SK-N-SH (cell line): ENCODE measurements at regions not wholly inside any gene's neighbourhood (a gene's known extent, or its start where the extent isn't known, plus 50 kb on each side); places are given as distances from the start of the nearest gene placed in this dataset.

ENCODE experiments used
- CHD2 ChIP-seq: fragments of 150-350 bp; IDR thresholded peaks from 2 replicates; pipeline ENCODE4 v1.6.1; 2018; ENCODE audit warnings: low read length; ENCODE audit not compliant: partially characterized antibody
- ELF1 ChIP-seq: IDR thresholded peaks from 2 replicates; pipeline ENCODE4 v1.4.0; 2012
- FOSL2 ChIP-seq: IDR thresholded peaks from 2 replicates; pipeline ENCODE4 v1.4.0; 2012; ENCODE audit warnings: low read depth, mild to moderate bottlenecking, moderate library complexity, borderline replicate concordance
- FOXJ3 ChIP-seq: sonication (generic); formaldehyde crosslinking; IDR thresholded peaks from 2 replicates; pipeline ENCODE4 v1.5.1; 2020; ENCODE audit warnings: mild to moderate bottlenecking, missing genetic modification reagents
- FOXM1 ChIP-seq: IDR thresholded peaks from 2 replicates; pipeline ENCODE4 v1.4.0; 2012; ENCODE audit warnings: low read depth, mild to moderate bottlenecking
- GABPA ChIP-seq: IDR thresholded peaks from 2 replicates; pipeline ENCODE4 v1.4.0; 2012; ENCODE audit warnings: low read depth, mild to moderate bottlenecking
- GATA2 ChIP-seq: sonication (generic); formaldehyde crosslinking; IDR thresholded peaks from 2 replicates; pipeline ENCODE4 v1.5.0; 2020; ENCODE audit warnings: mild to moderate bottlenecking, missing genetic modification reagents
- MAX ChIP-seq: IDR thresholded peaks from 2 replicates; pipeline ENCODE4 v1.4.0; 2012; ENCODE audit warnings: low read depth
- MEF2A ChIP-seq: IDR thresholded peaks from 2 replicates; pipeline ENCODE4 v1.4.0; 2012; ENCODE audit warnings: low read depth, borderline replicate concordance
- MXI1 ChIP-seq: IDR thresholded peaks from 2 replicates; pipeline ENCODE4 v1.6.1; 2012; ENCODE audit warnings: mild to moderate bottlenecking, low read depth, low read length, improper control_type of control experiment
- NFIC ChIP-seq: IDR thresholded peaks from 2 replicates; pipeline ENCODE4 v1.4.0; 2012; ENCODE audit warnings: borderline replicate concordance
- POLR2AphosphoS5 ChIP-seq: IDR thresholded peaks from 2 replicates; pipeline ENCODE4 v1.6.1; 2012; ENCODE audit warnings: low read depth, low read length
- RCOR1 ChIP-seq: fragments of 150-350 bp; IDR thresholded peaks from 2 replicates; pipeline ENCODE4 v1.6.1; 2017; ENCODE audit warnings: antibody characterized with exemption, low read length
- RXRA ChIP-seq: IDR thresholded peaks from 2 replicates; pipeline ENCODE4 v1.4.0; 2012; ENCODE audit warnings: low read depth, mild to moderate bottlenecking, borderline replicate concordance
- SIN3A ChIP-seq: IDR thresholded peaks from 2 replicates; pipeline ENCODE4 v1.6.1; 2012; ENCODE audit warnings: low read depth, mild to moderate bottlenecking, low read length, moderate library complexity, borderline replicate concordance
- TCF12 ChIP-seq: IDR thresholded peaks from 2 replicates; pipeline ENCODE4 v1.4.0; 2012
- TF ChIP-seq, protein P1 (sequence below): fragments of 150-350 bp; IDR thresholded peaks from 2 replicates; pipeline ENCODE4 v1.6.1; 2017; ENCODE audit warnings: antibody characterized with exemption, low read length, low read depth, borderline replicate concordance
- TF ChIP-seq, protein P2 (sequence below): IDR thresholded peaks from 2 replicates; pipeline ENCODE4; 2012
- TF ChIP-seq, protein P3 (sequence below): fragments of 200-600 bp; sonication (generic); IDR thresholded peaks from 2 replicates; pipeline ENCODE4 v1.6.1; 2017; ENCODE audit warnings: antibody characterized with exemption, mild to moderate bottlenecking, moderate library complexity
- TF ChIP-seq, protein P4 (sequence below): IDR thresholded peaks from 2 replicates; pipeline ENCODE4 v1.4.0; 2012; ENCODE audit warnings: low read depth, borderline replicate concordance

DNA sequence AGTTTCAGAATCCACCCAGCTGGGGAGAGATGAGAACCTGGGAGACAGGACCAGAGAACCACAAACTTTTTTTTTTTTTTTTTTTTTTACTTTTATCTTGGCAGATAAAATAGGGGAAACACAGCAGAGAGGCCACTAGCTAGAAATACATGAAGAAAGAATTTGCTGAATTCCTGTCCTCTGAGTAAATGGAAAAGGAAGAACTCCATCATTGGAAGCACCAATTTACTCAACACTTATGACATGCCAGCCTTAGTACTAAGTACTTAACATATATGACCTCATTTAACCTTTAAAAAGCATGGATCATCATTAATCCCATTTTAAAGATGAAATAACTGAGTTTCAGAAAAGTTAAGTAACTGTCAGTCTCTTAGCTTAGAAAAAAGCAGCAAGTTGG lies 343.0 kb upstream of the NPSR1 start (continued):
- TF ChIP-seq, protein P1, sequence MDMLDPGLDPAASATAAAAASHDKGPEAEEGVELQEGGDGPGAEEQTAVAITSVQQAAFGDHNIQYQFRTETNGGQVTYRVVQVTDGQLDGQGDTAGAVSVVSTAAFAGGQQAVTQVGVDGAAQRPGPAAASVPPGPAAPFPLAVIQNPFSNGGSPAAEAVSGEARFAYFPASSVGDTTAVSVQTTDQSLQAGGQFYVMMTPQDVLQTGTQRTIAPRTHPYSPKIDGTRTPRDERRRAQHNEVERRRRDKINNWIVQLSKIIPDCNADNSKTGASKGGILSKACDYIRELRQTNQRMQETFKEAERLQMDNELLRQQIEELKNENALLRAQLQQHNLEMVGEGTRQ, result no peak
- TF ChIP-seq GATA2 (CRISPR knock-in tag), result no peak
- TF ChIP-seq, protein P2, sequence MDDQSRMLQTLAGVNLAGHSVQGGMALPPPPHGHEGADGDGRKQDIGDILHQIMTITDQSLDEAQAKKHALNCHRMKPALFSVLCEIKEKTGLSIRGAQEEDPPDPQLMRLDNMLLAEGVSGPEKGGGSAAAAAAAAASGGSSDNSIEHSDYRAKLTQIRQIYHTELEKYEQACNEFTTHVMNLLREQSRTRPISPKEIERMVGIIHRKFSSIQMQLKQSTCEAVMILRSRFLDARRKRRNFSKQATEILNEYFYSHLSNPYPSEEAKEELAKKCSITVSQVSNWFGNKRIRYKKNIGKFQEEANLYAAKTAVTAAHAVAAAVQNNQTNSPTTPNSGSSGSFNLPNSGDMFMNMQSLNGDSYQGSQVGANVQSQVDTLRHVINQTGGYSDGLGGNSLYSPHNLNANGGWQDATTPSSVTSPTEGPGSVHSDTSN, result peak; percentile 86
- TF ChIP-seq, protein P3, sequence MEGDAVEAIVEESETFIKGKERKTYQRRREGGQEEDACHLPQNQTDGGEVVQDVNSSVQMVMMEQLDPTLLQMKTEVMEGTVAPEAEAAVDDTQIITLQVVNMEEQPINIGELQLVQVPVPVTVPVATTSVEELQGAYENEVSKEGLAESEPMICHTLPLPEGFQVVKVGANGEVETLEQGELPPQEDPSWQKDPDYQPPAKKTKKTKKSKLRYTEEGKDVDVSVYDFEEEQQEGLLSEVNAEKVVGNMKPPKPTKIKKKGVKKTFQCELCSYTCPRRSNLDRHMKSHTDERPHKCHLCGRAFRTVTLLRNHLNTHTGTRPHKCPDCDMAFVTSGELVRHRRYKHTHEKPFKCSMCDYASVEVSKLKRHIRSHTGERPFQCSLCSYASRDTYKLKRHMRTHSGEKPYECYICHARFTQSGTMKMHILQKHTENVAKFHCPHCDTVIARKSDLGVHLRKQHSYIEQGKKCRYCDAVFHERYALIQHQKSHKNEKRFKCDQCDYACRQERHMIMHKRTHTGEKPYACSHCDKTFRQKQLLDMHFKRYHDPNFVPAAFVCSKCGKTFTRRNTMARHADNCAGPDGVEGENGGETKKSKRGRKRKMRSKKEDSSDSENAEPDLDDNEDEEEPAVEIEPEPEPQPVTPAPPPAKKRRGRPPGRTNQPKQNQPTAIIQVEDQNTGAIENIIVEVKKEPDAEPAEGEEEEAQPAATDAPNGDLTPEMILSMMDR, result no peak
- TF ChIP-seq CHD2, result no peak
- peak; percentile 93 for TF ChIP-seq RXRA
- TF ChIP-seq FOXJ3 (CRISPR knock-in tag), result no peak
- TF ChIP-seq NFIC, result peak; percentile 67
- no peak for TF ChIP-seq MXI1
- peak; percentile 70; the same call in 1 of the 2 replicates for TF ChIP-seq MEF2A
- peak; percentile 77 for TF ChIP-seq FOSL2
- no peak for TF ChIP-seq ELF1
- peak; percentile 83 for TF ChIP-seq TCF12
- no peak for TF ChIP-seq POLR2AphosphoS5
- 0 out of 2 replicates have a peak, but pooled peaks have one; percentile 19 for TF ChIP-seq SIN3A
- TF ChIP-seq GABPA, result no peak; the same call in 1 of the 2 replicates
- no peak for TF ChIP-seq FOXM1
- no peak for TF ChIP-seq RCOR1
- TF ChIP-seq MAX, result peak; percentile 30; the same call in 1 of the 2 replicates
- TF ChIP-seq, protein P4, sequence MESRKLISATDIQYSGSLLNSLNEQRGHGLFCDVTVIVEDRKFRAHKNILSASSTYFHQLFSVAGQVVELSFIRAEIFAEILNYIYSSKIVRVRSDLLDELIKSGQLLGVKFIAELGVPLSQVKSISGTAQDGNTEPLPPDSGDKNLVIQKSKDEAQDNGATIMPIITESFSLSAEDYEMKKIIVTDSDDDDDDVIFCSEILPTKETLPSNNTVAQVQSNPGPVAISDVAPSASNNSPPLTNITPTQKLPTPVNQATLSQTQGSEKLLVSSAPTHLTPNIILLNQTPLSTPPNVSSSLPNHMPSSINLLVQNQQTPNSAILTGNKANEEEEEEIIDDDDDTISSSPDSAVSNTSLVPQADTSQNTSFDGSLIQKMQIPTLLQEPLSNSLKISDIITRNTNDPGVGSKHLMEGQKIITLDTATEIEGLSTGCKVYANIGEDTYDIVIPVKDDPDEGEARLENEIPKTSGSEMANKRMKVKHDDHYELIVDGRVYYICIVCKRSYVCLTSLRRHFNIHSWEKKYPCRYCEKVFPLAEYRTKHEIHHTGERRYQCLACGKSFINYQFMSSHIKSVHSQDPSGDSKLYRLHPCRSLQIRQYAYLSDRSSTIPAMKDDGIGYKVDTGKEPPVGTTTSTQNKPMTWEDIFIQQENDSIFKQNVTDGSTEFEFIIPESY, result no peak
